ENCODE measurements at regions not wholly inside any gene's neighbourhood (a gene's known extent, or its start where the extent isn't known, plus 50 kb on each side); places are given as distances from the start of the nearest gene placed in this dataset.

GRCh38 chr2:14352067-14352466 lies 280.4 kb upstream of the LRATD1 start:
- H3K9me3 ChIP-seq (ENCODE audit: control insufficient read depth, insufficient read depth, low read length) = no peaks in the 10 kb centered on the region
- Mint-ChIP-seq H3K27me3 (ENCODE audit: low read depth in 2 of 2) (no peaks in the 10 kb centered on the region), H3K9me3 (peaks cover 18 to 22% of the 10 kb centered on the region in 2 donors), H3K27ac (no peak overlapping the region), H3K4me1 (no peaks in the 10 kb centered on the region), H3K4me3 (no peak overlapping the region), H3K36me3 (no peaks in the 10 kb centered on the region)
- DNase-seq = no peak
- no peak overlapping the region for H3K4me3 ChIP-seq (ENCODE audit: low read length)
- ATAC-seq = no peak
- intact Hi-C loops (cut with micrococcal nuclease) = no loop called here
- no peaks in the 10 kb centered on the region for H3K4me1 ChIP-seq (ENCODE audit: control insufficient read depth, insufficient read depth, low read length)
- TF ChIP-seq CTCF (IDR thresholded peaks at IDR 0.05) = no peak
- H3K27ac ChIP-seq (ENCODE audit: low read length) = no peak overlapping the region
- no peaks in the 10 kb centered on the region for H3K36me3 ChIP-seq (ENCODE audit: control insufficient read depth, insufficient read depth, low read length)
- H3K27me3 ChIP-seq (ENCODE audit: control insufficient read depth, insufficient read depth, low read length) = no peaks in the 10 kb centered on the region

- H3K9me3 ChIP-seq (ENCODE audit: control insufficient read depth, insufficient read depth, low read length) = peaks cover 3% of the 10 kb centered on the region
- WGBS (ENCODE audit: insufficient coverage) = 84% methylated on average over 2 of the region's 3 CpGs
These were observed 278.3 kb upstream of the LRATD1 start for GRCh38 chr2:14354231-14354630.

GRCh38 chr2:14355102-14355501 lies 277.4 kb upstream of the LRATD1 start:
- H3K36me3 Mint-ChIP-seq = no peaks in the 10 kb centered on the region
- ATAC-seq = no peak
- intact Hi-C loops (cut with micrococcal nuclease) = no loop called here
- peaks cover 12 to 17% of the 10 kb centered on the region in 2 donors for H3K9me3 Mint-ChIP-seq
- no peak overlapping the region for H3K4me3 ChIP-seq (ENCODE audit: low read length)
- no peaks in the 10 kb centered on the region for H3K36me3 ChIP-seq (ENCODE audit: control insufficient read depth, insufficient read depth, low read length)
- DNase-seq = no peak
- TF ChIP-seq CTCF (IDR thresholded peaks at IDR 0.05) = no peak
- H3K27ac ChIP-seq (ENCODE audit: low read length) = no peak overlapping the region
- no peaks in the 10 kb centered on the region for H3K27me3 Mint-ChIP-seq (ENCODE audit: low read depth in 2 of 2)
- no peak overlapping the region for H3K27ac Mint-ChIP-seq
- H3K4me1 ChIP-seq (ENCODE audit: control insufficient read depth, insufficient read depth, low read length) = no peaks in the 10 kb centered on the region
- H3K9me3 ChIP-seq (ENCODE audit: control insufficient read depth, insufficient read depth, low read length) = peaks cover 3% of the 10 kb centered on the region
- 73% methylated on average over 1 of the region's 2 CpGs for WGBS (ENCODE audit: insufficient coverage)
- no peak overlapping the region for H3K4me3 Mint-ChIP-seq
- H3K4me1 Mint-ChIP-seq = no peaks in the 10 kb centered on the region
- no peaks in the 10 kb centered on the region for H3K27me3 ChIP-seq (ENCODE audit: control insufficient read depth, insufficient read depth, low read length)

More at GRCh38 chr2:14354231-14354630, 278.3 kb upstream of the LRATD1 start:
- no peak for TF ChIP-seq CTCF (IDR thresholded peaks at IDR 0.05)
- Histone ChIP-seq H3K27ac (ENCODE audit: low read length) (no peak overlapping the region), H3K36me3 (ENCODE audit: control insufficient read depth, insufficient read depth, low read length) (no peaks in the 10 kb centered on the region), H3K27me3 (ENCODE audit: control insufficient read depth, insufficient read depth, low read length) (no peaks in the 10 kb centered on the region), H3K4me1 (ENCODE audit: control insufficient read depth, insufficient read depth, low read length) (no peaks in the 10 kb centered on the region), H3K4me3 (ENCODE audit: low read length) (no peak overlapping the region)
- Mint-ChIP-seq H3K27me3 (ENCODE audit: low read depth in 2 of 2) (no peaks in the 10 kb centered on the region), H3K4me3 (no peak overlapping the region), H3K4me1 (no peaks in the 10 kb centered on the region), H3K27ac (no peak overlapping the region), H3K36me3 (no peaks in the 10 kb centered on the region), H3K9me3 (peaks cover 15 to 18% of the 10 kb centered on the region in 2 donors)
- intact Hi-C loops (cut with micrococcal nuclease) = no loop called here
- ATAC-seq = no peak
- DNase-seq = no peak

GRCh38 chr2:14358339-14358738 lies 274.2 kb upstream of the LRATD1 start:
- H3K4me3 ChIP-seq (ENCODE audit: low read length) = no peak overlapping the region
- Mint-ChIP-seq H3K27ac (no peak overlapping the region), H3K4me3 (no peak overlapping the region), H3K4me1 (no peaks in the 10 kb centered on the region), H3K27me3 (ENCODE audit: low read depth in 2 of 2) (no peaks in the 10 kb centered on the region), H3K9me3 (peaks cover 17 to 21% of the 10 kb centered on the region in 2 donors), H3K36me3 (no peaks in the 10 kb centered on the region)
- H3K27ac ChIP-seq (ENCODE audit: low read length) = no peak overlapping the region
- H3K36me3 ChIP-seq (ENCODE audit: control insufficient read depth, insufficient read depth, low read length) = no peaks in the 10 kb centered on the region
- intact Hi-C loops (cut with micrococcal nuclease) = no loop called here
- no peaks in the 10 kb centered on the region for H3K4me1 ChIP-seq (ENCODE audit: control insufficient read depth, insufficient read depth, low read length)
- WGBS (ENCODE audit: insufficient coverage) = 84% methylated on average over 5 of the region's 5 CpGs
- H3K27me3 ChIP-seq (ENCODE audit: control insufficient read depth, insufficient read depth, low read length) = no peaks in the 10 kb centered on the region
- H3K9me3 ChIP-seq (ENCODE audit: control insufficient read depth, insufficient read depth, low read length) = peaks cover 3% of the 10 kb centered on the region
- no peak for TF ChIP-seq CTCF (IDR thresholded peaks at IDR 0.05)
- ATAC-seq (no peak), DNase-seq (no peak)

Data from natural killer cell (primary cell).